Peyer's patch (tissue), 4 donors: ENCODE measurements at regions not wholly inside any gene's neighbourhood (a gene's known extent, or its start where the extent isn't known, plus 50 kb on each side); places are given as distances from the start of the nearest gene placed in this dataset.

Source experiments
- DNase-seq, 3 donors: peaks; one replicate each; pipeline ENCODE4 v3.0.0-alpha.2; 2017 to 2019
- H3K27ac ChIP-seq, 4 donors: fragments of 200-600 bp; sonication (generic); one replicate each; pipeline ENCODE4 v1.5.1; 2016 to 2019
- H3K27me3 ChIP-seq, 2 donors: fragments of 200-600 bp; sonication (generic); one replicate each; pipeline ENCODE4 v1.5.1; 2019
- H3K36me3 ChIP-seq, 3 donors: fragments of 200-600 bp; sonication (generic); one replicate each; pipeline ENCODE4 v1.5.1; 2016 to 2019
- H3K4me1 ChIP-seq, 4 donors: fragments of 200-600 bp; sonication (generic); one replicate each; pipeline ENCODE4 v1.5.1; 2016 to 2019
- H3K4me3 ChIP-seq, 4 donors: fragments of 200-600 bp; sonication (generic); 1 replicate in 3 of 4; 2 replicates in 1 of 4; pipeline ENCODE4 v1.5.1; 2016 to 2019; ENCODE audit warnings: mild to moderate bottlenecking in 1 of 4
- H3K9me3 ChIP-seq, 4 donors: fragments of 200-600 bp; sonication (generic); one replicate each; pipeline ENCODE4 v1.5.1; 2016 to 2019; ENCODE audit warnings: mild to moderate bottlenecking in 1 of 4
- POLR2A ChIP-seq, 2 donors: fragments of 450-650 bp; IDR thresholded peaks; one replicate each; pipeline ENCODE4 v1.5.1; 2017; ENCODE audit warnings: antibody characterized with exemption in 2 of 2, mild to moderate bottlenecking in 2 of 2, moderate library complexity in 2 of 2
- TF ChIP-seq, protein P1 (sequence below), 6 experiments: fragments of 450-650 bp in 4 of 6; fragments of 200-600 bp in 2 of 6; sonication (generic) in 1 of 6; IDR thresholded peaks; one replicate each; pipeline ENCODE4 v1.5.1; 2017 to 2019; ENCODE audit warnings: antibody characterized with exemption in 6 of 6, mild to moderate bottlenecking in 3 of 6, moderate library complexity in 1 of 6

- Histone ChIP-seq H3K27ac (no peak overlapping the region), H3K27me3 (no peaks in the 10 kb centered on the region), H3K4me1 (no peaks in the 10 kb centered on the region), H3K4me3 (no peak overlapping the region), H3K36me3 (no peaks in the 10 kb centered on the region), H3K9me3 (no peaks in the 10 kb centered on the region)
- peak in 1 of 3 donors; percentile 10 for DNase-seq
- TF ChIP-seq, protein P1, sequence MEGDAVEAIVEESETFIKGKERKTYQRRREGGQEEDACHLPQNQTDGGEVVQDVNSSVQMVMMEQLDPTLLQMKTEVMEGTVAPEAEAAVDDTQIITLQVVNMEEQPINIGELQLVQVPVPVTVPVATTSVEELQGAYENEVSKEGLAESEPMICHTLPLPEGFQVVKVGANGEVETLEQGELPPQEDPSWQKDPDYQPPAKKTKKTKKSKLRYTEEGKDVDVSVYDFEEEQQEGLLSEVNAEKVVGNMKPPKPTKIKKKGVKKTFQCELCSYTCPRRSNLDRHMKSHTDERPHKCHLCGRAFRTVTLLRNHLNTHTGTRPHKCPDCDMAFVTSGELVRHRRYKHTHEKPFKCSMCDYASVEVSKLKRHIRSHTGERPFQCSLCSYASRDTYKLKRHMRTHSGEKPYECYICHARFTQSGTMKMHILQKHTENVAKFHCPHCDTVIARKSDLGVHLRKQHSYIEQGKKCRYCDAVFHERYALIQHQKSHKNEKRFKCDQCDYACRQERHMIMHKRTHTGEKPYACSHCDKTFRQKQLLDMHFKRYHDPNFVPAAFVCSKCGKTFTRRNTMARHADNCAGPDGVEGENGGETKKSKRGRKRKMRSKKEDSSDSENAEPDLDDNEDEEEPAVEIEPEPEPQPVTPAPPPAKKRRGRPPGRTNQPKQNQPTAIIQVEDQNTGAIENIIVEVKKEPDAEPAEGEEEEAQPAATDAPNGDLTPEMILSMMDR (IDR thresholded peaks at IDR 0.05), result no peak
- no peak for TF ChIP-seq POLR2A (IDR thresholded peaks at IDR 0.05)
Observed at GRCh38 chr4:3361406-3361805, 68.6 kb downstream of the RGS12 start.

GRCh38 chr4:3361896-3362295 is 69.1 kb downstream of the RGS12 start:
- H3K4me1 ChIP-seq, result no peaks in the 10 kb centered on the region
- TF ChIP-seq, protein P1 (IDR thresholded peaks at IDR 0.05), result no peak
- TF ChIP-seq POLR2A (IDR thresholded peaks at IDR 0.05), result no peak
- no peaks in the 10 kb centered on the region for H3K36me3 ChIP-seq
- no peak for DNase-seq
- no peaks in the 10 kb centered on the region for H3K9me3 ChIP-seq
- H3K27me3 ChIP-seq, result no peaks in the 10 kb centered on the region
- H3K4me3 ChIP-seq, result no peak overlapping the region
- H3K27ac ChIP-seq, result no peak overlapping the region

- Histone ChIP-seq H3K9me3 (no peaks in the 10 kb centered on the region), H3K27me3 (no peaks in the 10 kb centered on the region), H3K27ac (no peak overlapping the region), H3K36me3 (no peaks in the 10 kb centered on the region), H3K4me3 (no peak overlapping the region), H3K4me1 (no peaks in the 10 kb centered on the region)
- peak in 1 of 3 donors; percentile 9 for DNase-seq
- TF ChIP-seq, protein P1 (IDR thresholded peaks at IDR 0.05), result no peak
- no peak for TF ChIP-seq POLR2A (IDR thresholded peaks at IDR 0.05)
Observed at GRCh38 chr4:3362431-3363287, 69.8 kb downstream of the RGS12 start.

GRCh38 chr4:3363411-3364141 is 70.8 kb downstream of the RGS12 start:
- peak in 1 of 3 donors; percentile 14 for DNase-seq
- no peaks in the 10 kb centered on the region for H3K27me3 ChIP-seq
- no peaks in the 10 kb centered on the region for H3K4me1 ChIP-seq
- H3K36me3 ChIP-seq, result no peaks in the 10 kb centered on the region
- H3K27ac ChIP-seq, result no peak overlapping the region
- no peak overlapping the region for H3K4me3 ChIP-seq
- TF ChIP-seq, protein P1 (IDR thresholded peaks at IDR 0.05), result no peak
- TF ChIP-seq POLR2A (IDR thresholded peaks at IDR 0.05), result no peak
- no peaks in the 10 kb centered on the region for H3K9me3 ChIP-seq

DNA sequence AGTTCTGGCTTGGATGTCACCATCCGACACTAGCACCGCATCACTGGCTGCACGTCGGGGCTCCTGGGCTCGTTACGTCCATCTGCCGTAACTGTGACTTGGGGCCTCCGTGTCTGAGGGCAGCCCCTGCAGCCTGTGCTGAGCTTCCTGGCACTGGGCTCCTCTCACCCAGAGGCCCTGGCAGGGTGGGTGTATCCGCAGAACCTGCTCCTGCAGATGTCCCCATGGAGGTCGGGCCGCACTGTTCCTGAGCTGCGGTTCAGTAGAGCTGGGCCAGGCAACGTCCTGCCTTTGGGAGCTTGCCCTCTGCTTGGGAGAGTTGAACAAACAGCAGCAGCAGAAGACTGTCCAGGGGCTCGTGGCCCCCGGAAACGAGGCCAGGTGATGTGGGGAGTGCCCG is 71.4 kb downstream of the RGS12 start:
- Histone ChIP-seq H3K27me3 (no peaks in the 10 kb centered on the region), H3K27ac (no peak overlapping the region), H3K4me1 (peaks cover 0 to 6% (median 0%) of the 10 kb centered on the region in 4 donors), H3K4me3 (no peak overlapping the region), H3K9me3 (no peaks in the 10 kb centered on the region), H3K36me3 (no peaks in the 10 kb centered on the region)
- DNase-seq, result no peak
- no peak for TF ChIP-seq POLR2A (IDR thresholded peaks at IDR 0.05)
- TF ChIP-seq, protein P1 (IDR thresholded peaks at IDR 0.05), result no peak
